Esophagus muscularis mucosa (tissue), 4 donors: ENCODE measurements at regions not wholly inside any gene's neighbourhood (a gene's known extent, or its start where the extent isn't known, plus 50 kb on each side); places are given as distances from the start of the nearest gene placed in this dataset.

Experiments used
- DNase-seq: peaks from one replicate; pipeline ENCODE4 v3.0.0-alpha.2; 2017; ENCODE audit errors: extremely low spot score
- H3K27ac ChIP-seq, 4 donors: fragments of 200-600 bp; sonication (generic); replicated peaks in 1 of 4; 1 replicate in 3 of 4; 2 replicates in 1 of 4; pipeline ENCODE4 v1.5.1; 2016 to 2019; ENCODE audit warnings: mild to moderate bottlenecking in 1 of 4
- H3K27me3 ChIP-seq, 4 donors: fragments of 200-600 bp; sonication (generic); one replicate each; pipeline versions ENCODE4 v1.5.1 to v1.6.0; 2016 to 2019
- H3K36me3 ChIP-seq, 4 donors: fragments of 200-600 bp; sonication (generic); one replicate each; pipeline ENCODE4 v1.5.1; 2016 to 2019
- H3K4me1 ChIP-seq, 4 donors: fragments of 200-600 bp; sonication (generic); one replicate each; pipeline ENCODE4 v1.5.1; 2016 to 2019
- H3K4me3 ChIP-seq, 4 donors: fragments of 200-600 bp; sonication (generic); 1 replicate in 2 of 4; 2 replicates in 2 of 4; pipeline ENCODE4 v1.5.1; 2016 to 2019; ENCODE audit warnings: mild to moderate bottlenecking in 4 of 4, moderate library complexity in 1 of 4
- H3K9me3 ChIP-seq, 4 donors: fragments of 200-600 bp; sonication (generic); 1 replicate in 3 of 4; 2 replicates in 1 of 4; pipeline ENCODE4 v1.5.1; 2016 to 2019
- CTCF ChIP-seq, 3 experiments: fragments of 200-600 bp in 2 of 3; fragments of 450-650 bp in 1 of 3; sonication (generic) in 2 of 3; IDR thresholded peaks; one replicate each; pipeline ENCODE4 v1.5.1; 2017 to 2019; ENCODE audit warnings: antibody characterized with exemption in 3 of 3, mild to moderate bottlenecking in 2 of 3, moderate library complexity in 1 of 3
- EP300 ChIP-seq: sonication (generic); formaldehyde crosslinking; IDR thresholded peaks from one replicate; pipeline ENCODE4 v1.6.1; 2017; ENCODE audit warnings: antibody characterized with exemption
- POLR2A ChIP-seq: fragments of 450-650 bp; IDR thresholded peaks from one replicate; pipeline ENCODE4 v1.6.1; 2017; ENCODE audit warnings: antibody characterized with exemption, moderate library complexity, mild to moderate bottlenecking, low read depth
- POLR2AphosphoS5 ChIP-seq, 2 donors: sonication (generic); formaldehyde crosslinking; IDR thresholded peaks; one replicate each; pipeline ENCODE4 v1.6.1; 2017; ENCODE audit warnings: antibody characterized with exemption in 2 of 2
- WGBS: methylation state at CpG from one replicate; pipeline ENCODE4 v1.1.5; 2018; 5-methylcytosine and 5-hydroxymethylcytosine counted together
- intact Hi-C: fragments of 100-400 bp; cut with DNase I; formaldehyde crosslinking; loops from one replicate; pipeline ENCODE4 v1.15.1; 2023

- 80% methylated on average over 5 of the region's 5 CpGs for WGBS
- no peaks in the 10 kb centered on the region for H3K9me3 ChIP-seq
- DNase-seq: no peak
- H3K4me1 ChIP-seq: peaks cover 0 to 12% (median 11%) of the 10 kb centered on the region in 4 donors
- TF ChIP-seq POLR2A (no peak), EP300 (no peak), CTCF (IDR thresholded peaks at IDR 0.05) (no peak)
- no peak overlapping the region for H3K4me3 ChIP-seq
- no peak overlapping the region for H3K27ac ChIP-seq
- intact Hi-C loops: no loop called here
- H3K27me3 ChIP-seq: no peaks in the 10 kb centered on the region
- H3K36me3 ChIP-seq: no peaks in the 10 kb centered on the region
Measured at GRCh38 chr3:66572090-66572675, 71.4 kb upstream of the LRIG1 start.

GRCh38 chr3:66572938-66573710, 72.3 kb upstream of the LRIG1 start:
- Histone ChIP-seq H3K27me3 (no peaks in the 10 kb centered on the region), H3K9me3 (no peaks in the 10 kb centered on the region), H3K4me3 (no peak overlapping the region), H3K27ac (no peak overlapping the region), H3K4me1 (peaks cover 0 to 12% (median 11%) of the 10 kb centered on the region in 4 donors), H3K36me3 (no peaks in the 10 kb centered on the region)
- 81% methylated on average over 14 of the region's 14 CpGs for WGBS
- no peak for DNase-seq
- intact Hi-C loops: no loop called here
- TF ChIP-seq EP300 (no peak), POLR2A (no peak), CTCF (IDR thresholded peaks at IDR 0.05) (peak in 1 of 3 experiments; percentile 4), POLR2AphosphoS5 (IDR thresholded peaks at IDR 0.05) (no peak)

- no peaks in the 10 kb centered on the region for H3K27me3 ChIP-seq
- H3K27ac ChIP-seq: no peak overlapping the region
- H3K36me3 ChIP-seq: no peaks in the 10 kb centered on the region
- WGBS: 85% methylated on average over 2 of the region's 2 CpGs
- H3K4me3 ChIP-seq: no peak overlapping the region
- peaks cover 0 to 12% (median 11%) of the 10 kb centered on the region in 4 donors for H3K4me1 ChIP-seq
- TF ChIP-seq EP300 (no peak), POLR2A (no peak), CTCF (IDR thresholded peaks at IDR 0.05) (no peak), POLR2AphosphoS5 (IDR thresholded peaks at IDR 0.05) (no peak)
- DNase-seq: no peak
- intact Hi-C loops: no loop called here
- H3K9me3 ChIP-seq: no peaks in the 10 kb centered on the region
Measured at GRCh38 chr3:66574091-66574490, 73.3 kb upstream of the LRIG1 start.

GRCh38 chr3:66577426-66578203, 76.8 kb upstream of the LRIG1 start:
- H3K27ac ChIP-seq: no peak overlapping the region
- intact Hi-C loops: no loop called here
- 83% methylated on average over 7 of the region's 7 CpGs for WGBS
- no peaks in the 10 kb centered on the region for H3K36me3 ChIP-seq
- TF ChIP-seq POLR2AphosphoS5 (IDR thresholded peaks at IDR 0.05): no peak
- no peak for TF ChIP-seq EP300
- no peak for TF ChIP-seq POLR2A
- peaks cover 0 to 7% (median 4%) of the 10 kb centered on the region in 4 donors for H3K4me1 ChIP-seq
- no peak for DNase-seq
- H3K9me3 ChIP-seq: no peaks in the 10 kb centered on the region
- no peak overlapping the region for H3K4me3 ChIP-seq
- no peaks in the 10 kb centered on the region for H3K27me3 ChIP-seq

GRCh38 chr3:66581256-66581655, 80.4 kb upstream of the LRIG1 start:
- no peaks in the 10 kb centered on the region for H3K27me3 ChIP-seq
- no peak for TF ChIP-seq CTCF (IDR thresholded peaks at IDR 0.05)
- TF ChIP-seq POLR2AphosphoS5 (IDR thresholded peaks at IDR 0.05): no peak
- TF ChIP-seq POLR2A: no peak
- no peak for TF ChIP-seq EP300
- DNase-seq: no peak
- no peak overlapping the region for H3K4me3 ChIP-seq
- intact Hi-C loops: no loop called here
- H3K9me3 ChIP-seq: no peaks in the 10 kb centered on the region
- WGBS: 78% methylated on average over 6 of the region's 6 CpGs
- H3K27ac ChIP-seq: no peak overlapping the region
- peaks cover 0 to 9% (median 2%) of the 10 kb centered on the region in 4 donors for H3K4me1 ChIP-seq
- H3K36me3 ChIP-seq: no peaks in the 10 kb centered on the region
